Liver (tissue), 3 donors: ENCODE measurements at regions not wholly inside any gene's neighbourhood (a gene's known extent, or its start where the extent isn't known, plus 50 kb on each side); places are given as distances from the start of the nearest gene placed in this dataset.

Experiments used
- FOXA2 ChIP-seq: IDR thresholded peaks from 2 replicates; pipeline ENCODE4 v1.6.1; 2016; ENCODE audit warnings: antibody characterized with exemption
- JUND ChIP-seq, 2 donors: IDR thresholded peaks; 2 replicates each; pipeline ENCODE4 v1.6.1; 2016; ENCODE audit warnings: antibody characterized with exemption in 2 of 2
- RAD21 ChIP-seq, 2 donors: IDR thresholded peaks; 2 replicates each; pipeline ENCODE4 v1.6.1; 2016; ENCODE audit warnings: antibody characterized with exemption in 2 of 2, mild to moderate bottlenecking in 2 of 2
- TAF1 ChIP-seq: conservative IDR thresholded peaks from 2 replicates; pipeline ENCODE4 v1.6.1; 2016; ENCODE audit warnings: antibody characterized with exemption, mild to moderate bottlenecking
- TF ChIP-seq, protein P1 (sequence below): fragments of 150-350 bp; IDR thresholded peaks from 2 replicates; pipeline ENCODE4 v1.5.1; 2017; ENCODE audit warnings: improper control_type of control experiment, low read depth, low read length; ENCODE audit not compliant: missing input control
- donor health status: healthy.
- donor health status: healthy.

- TF ChIP-seq, protein P1, sequence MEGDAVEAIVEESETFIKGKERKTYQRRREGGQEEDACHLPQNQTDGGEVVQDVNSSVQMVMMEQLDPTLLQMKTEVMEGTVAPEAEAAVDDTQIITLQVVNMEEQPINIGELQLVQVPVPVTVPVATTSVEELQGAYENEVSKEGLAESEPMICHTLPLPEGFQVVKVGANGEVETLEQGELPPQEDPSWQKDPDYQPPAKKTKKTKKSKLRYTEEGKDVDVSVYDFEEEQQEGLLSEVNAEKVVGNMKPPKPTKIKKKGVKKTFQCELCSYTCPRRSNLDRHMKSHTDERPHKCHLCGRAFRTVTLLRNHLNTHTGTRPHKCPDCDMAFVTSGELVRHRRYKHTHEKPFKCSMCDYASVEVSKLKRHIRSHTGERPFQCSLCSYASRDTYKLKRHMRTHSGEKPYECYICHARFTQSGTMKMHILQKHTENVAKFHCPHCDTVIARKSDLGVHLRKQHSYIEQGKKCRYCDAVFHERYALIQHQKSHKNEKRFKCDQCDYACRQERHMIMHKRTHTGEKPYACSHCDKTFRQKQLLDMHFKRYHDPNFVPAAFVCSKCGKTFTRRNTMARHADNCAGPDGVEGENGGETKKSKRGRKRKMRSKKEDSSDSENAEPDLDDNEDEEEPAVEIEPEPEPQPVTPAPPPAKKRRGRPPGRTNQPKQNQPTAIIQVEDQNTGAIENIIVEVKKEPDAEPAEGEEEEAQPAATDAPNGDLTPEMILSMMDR = no peak
- TF ChIP-seq TAF1 (no peak), FOXA2 (no peak), JUND (IDR thresholded peaks at IDR 0.05) (no peak), RAD21 (IDR thresholded peaks at IDR 0.05) (no peak)
Observed at GRCh38 chr7:138245216-138245615, 169.0 kb downstream of the AKR1D1 start.
